CD14-positive monocyte (primary cell): ENCODE measurements at regions not wholly inside any gene's neighbourhood (a gene's known extent, or its start where the extent isn't known, plus 50 kb on each side); places are given as distances from the start of the nearest gene placed in this dataset.

Experiments used
- DNase-seq, 3 donors: peaks; one replicate each; pipeline ENCODE4 v3.0.0-alpha.2; 2011 to 2022
- H2AFZ ChIP-seq: 2 replicates; pipeline ENCODE4 v1.6.0; 2012; ENCODE audit warnings: mild to moderate bottlenecking, low read depth, low read length, inconsistent platforms; ENCODE audit not compliant: insufficient read depth, poor library complexity, severe bottlenecking
- H3K27ac ChIP-seq, 2 donors: 1 replicate in 1 of 2; 2 replicates in 1 of 2; pipeline ENCODE4 v1.5.1; 2012 to 2013; ENCODE audit warnings: low read length in 2 of 2, control low read depth in 1 of 2, inconsistent platforms in 1 of 2, low read depth in 1 of 2, mild to moderate bottlenecking in 1 of 2
- H3K27me3 ChIP-seq, 2 donors: one replicate each; pipeline versions ENCODE4 v1.6.0 to v1.6.1; 2011 to 2013; ENCODE audit warnings: low read length in 2 of 2; ENCODE audit not compliant: control insufficient read depth in 2 of 2, insufficient read depth in 2 of 2
- H3K36me3 ChIP-seq, 2 donors: replicated peaks in 1 of 2; 1 replicate in 1 of 2; 2 replicates in 1 of 2; pipeline versions ENCODE4 v1.5.1 to v1.6.1; 2012 to 2013; ENCODE audit warnings: low read length in 2 of 2, control low read depth in 1 of 2, inconsistent platforms in 1 of 2, mild to moderate bottlenecking in 1 of 2; ENCODE audit not compliant: insufficient read depth in 2 of 2, control insufficient read depth in 1 of 2
- H3K4me1 ChIP-seq, 2 donors: 1 replicate in 1 of 2; 2 replicates in 1 of 2; pipeline versions ENCODE4 v1.5.1 to v1.6.1; 2012 to 2013; ENCODE audit warnings: low read length in 2 of 2, control low read depth in 1 of 2, inconsistent platforms in 1 of 2, mild to moderate bottlenecking in 1 of 2, moderate library complexity in 1 of 2; ENCODE audit not compliant: insufficient read depth in 2 of 2, control insufficient read depth in 1 of 2
- H3K4me2 ChIP-seq: replicated peaks from 2 replicates; pipeline ENCODE3; 2012; ENCODE audit warnings: low read length, moderate library complexity, mild to moderate bottlenecking; ENCODE audit not compliant: poor library complexity, severe bottlenecking; ENCODE audit errors: extremely low read depth
- H3K4me3 ChIP-seq, 3 experiments: fragments of 200-600 bp in 1 of 3; sonication (generic) in 1 of 3; replicated peaks in 1 of 3; 1 replicate in 2 of 3; 2 replicates in 1 of 3; pipeline ENCODE4 v1.5.1; 2011 to 2013; ENCODE audit warnings: low read length in 3 of 3, mild to moderate bottlenecking in 3 of 3, control low read depth in 2 of 3, low read depth in 2 of 3, inconsistent platforms in 1 of 3, moderate library complexity in 1 of 3
- H3K79me2 ChIP-seq: 2 replicates; pipeline ENCODE4 v1.6.0; 2012; ENCODE audit warnings: mild to moderate bottlenecking, control low read depth, inconsistent platforms, low read length, moderate library complexity; ENCODE audit not compliant: insufficient read depth
- H3K9ac ChIP-seq: 2 replicates; pipeline ENCODE4 v1.6.0; 2017; ENCODE audit warnings: low read length, mild to moderate bottlenecking; ENCODE audit not compliant: insufficient read depth, poor library complexity, severe bottlenecking
- H3K9me3 ChIP-seq, 2 donors: replicated peaks in 1 of 2; 1 replicate in 1 of 2; 2 replicates in 1 of 2; pipeline versions ENCODE4 v1.5.1 to v1.6.1; 2012 to 2013; ENCODE audit warnings: low read length in 2 of 2, control low read depth in 1 of 2; ENCODE audit not compliant: control insufficient read depth in 1 of 2, insufficient read depth in 1 of 2
- H4K20me1 ChIP-seq: 2 replicates; pipeline ENCODE4 v1.6.0; 2012; ENCODE audit warnings: mild to moderate bottlenecking, low read length, control low read depth, moderate library complexity; ENCODE audit not compliant: insufficient read depth
- H3K27ac Mint-ChIP-seq, 7 donors: one replicate each; pipeline ENCODE4 v1.8.0; 2020; ENCODE audit warnings: mild to moderate bottlenecking in 7 of 7, mixed read lengths in 7 of 7, moderate library complexity in 6 of 7, inconsistent platforms in 2 of 7
- H3K27me3 Mint-ChIP-seq, 3 donors: one replicate each; pipeline ENCODE4 v1.8.0; 2021 to 2022; ENCODE audit warnings: low read depth in 3 of 3, mild to moderate bottlenecking in 3 of 3, mixed read lengths in 3 of 3, moderate library complexity in 3 of 3, inconsistent platforms in 1 of 3
- H3K36me3 Mint-ChIP-seq, 2 donors: one replicate each; pipeline ENCODE4 v1.8.0; 2020; ENCODE audit warnings: mixed read lengths in 2 of 2, inconsistent platforms in 1 of 2, mild to moderate bottlenecking in 1 of 2
- H3K4me1 Mint-ChIP-seq: one replicate; pipeline ENCODE4 v1.8.0; 2020; ENCODE audit warnings: mild to moderate bottlenecking, mixed read lengths
- H3K4me3 Mint-ChIP-seq, 2 donors: one replicate each; pipeline ENCODE4 v1.8.0; 2020; ENCODE audit warnings: mild to moderate bottlenecking in 2 of 2, mixed read lengths in 2 of 2, moderate library complexity in 1 of 2
- H3K9me3 Mint-ChIP-seq, 7 donors: one replicate each; pipeline ENCODE4 v1.8.0; 2020 to 2022; ENCODE audit warnings: mixed read lengths in 7 of 7, mild to moderate bottlenecking in 6 of 7, moderate library complexity in 6 of 7, inconsistent platforms in 2 of 7
- WGBS: methylation state at CpG from one replicate; pipeline ENCODE4 v1.1.5; 2013; ENCODE audit warnings: missing lambda C conversion rate; ENCODE audit not compliant: insufficient coverage; 5-methylcytosine and 5-hydroxymethylcytosine counted together
- intact Hi-C, 2 donors: fragments of 100-400 bp; cut with micrococcal nuclease; formaldehyde crosslinking; loops; one replicate each; pipeline versions ENCODE4 v1.15.0 to v1.15.1; 2023
- TF ChIP-seq, protein P1 (sequence below): fragments of 200-600 bp; IDR thresholded peaks from one replicate; pipeline ENCODE4 v1.8.0; 2022; ENCODE audit warnings: antibody characterized with exemption, mild to moderate bottlenecking

DNA sequence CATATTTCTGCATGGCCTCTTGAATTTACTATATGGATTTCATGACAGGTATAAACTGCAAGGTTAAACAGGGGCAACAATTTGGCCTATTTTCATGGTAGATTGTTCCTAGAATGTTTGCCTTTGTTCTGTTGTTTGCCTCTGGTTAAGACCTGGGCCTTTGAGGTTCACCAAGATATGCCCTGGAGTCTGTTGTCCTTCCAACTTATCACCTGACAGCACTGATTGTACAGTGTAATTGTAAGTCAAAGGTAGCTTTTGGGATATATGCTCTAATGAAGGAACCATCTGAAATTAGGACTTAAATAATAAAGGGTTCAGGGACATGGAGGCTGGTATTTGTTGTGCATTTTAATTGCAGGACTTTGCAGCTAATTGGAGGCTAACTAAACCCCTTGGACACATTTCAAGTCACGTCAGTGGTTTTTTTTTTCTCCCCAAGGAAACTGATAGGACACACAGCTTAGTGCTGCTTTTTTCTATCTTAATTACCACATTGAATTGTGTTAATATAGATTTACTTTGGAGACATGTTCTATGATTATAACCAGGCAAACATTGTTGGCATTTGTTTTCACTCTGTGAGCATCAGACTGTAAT, 771.2 kb upstream of the LINC00305 start:
- Mint-ChIP-seq H3K36me3 (no peaks in the 10 kb centered on the region), H3K4me3 (no peak overlapping the region), H3K27me3 (peaks cover 0 to 3% (median 0%) of the 10 kb centered on the region in 3 donors), H3K9me3 (peaks cover 0 to 7% (median 2%) of the 10 kb centered on the region in 7 donors), H3K27ac (no peak overlapping the region), H3K4me1 (no peaks in the 10 kb centered on the region)
- TF ChIP-seq, protein P1, sequence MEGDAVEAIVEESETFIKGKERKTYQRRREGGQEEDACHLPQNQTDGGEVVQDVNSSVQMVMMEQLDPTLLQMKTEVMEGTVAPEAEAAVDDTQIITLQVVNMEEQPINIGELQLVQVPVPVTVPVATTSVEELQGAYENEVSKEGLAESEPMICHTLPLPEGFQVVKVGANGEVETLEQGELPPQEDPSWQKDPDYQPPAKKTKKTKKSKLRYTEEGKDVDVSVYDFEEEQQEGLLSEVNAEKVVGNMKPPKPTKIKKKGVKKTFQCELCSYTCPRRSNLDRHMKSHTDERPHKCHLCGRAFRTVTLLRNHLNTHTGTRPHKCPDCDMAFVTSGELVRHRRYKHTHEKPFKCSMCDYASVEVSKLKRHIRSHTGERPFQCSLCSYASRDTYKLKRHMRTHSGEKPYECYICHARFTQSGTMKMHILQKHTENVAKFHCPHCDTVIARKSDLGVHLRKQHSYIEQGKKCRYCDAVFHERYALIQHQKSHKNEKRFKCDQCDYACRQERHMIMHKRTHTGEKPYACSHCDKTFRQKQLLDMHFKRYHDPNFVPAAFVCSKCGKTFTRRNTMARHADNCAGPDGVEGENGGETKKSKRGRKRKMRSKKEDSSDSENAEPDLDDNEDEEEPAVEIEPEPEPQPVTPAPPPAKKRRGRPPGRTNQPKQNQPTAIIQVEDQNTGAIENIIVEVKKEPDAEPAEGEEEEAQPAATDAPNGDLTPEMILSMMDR: no peak
- Histone ChIP-seq H3K79me2 (no peaks in the 10 kb centered on the region), H3K27me3 (no peaks in the 10 kb centered on the region), H3K4me3 (no peak overlapping the region), H3K4me2 (no peak overlapping the region), H3K9ac (no peak overlapping the region), H2AFZ (no peak overlapping the region), H3K27ac (no peak overlapping the region), H4K20me1 (no peaks in the 10 kb centered on the region), H3K4me1 (no peaks in the 10 kb centered on the region), H3K9me3 (no peaks in the 10 kb centered on the region), H3K36me3 (no peaks in the 10 kb centered on the region)
- DNase-seq: no peak
- no CpG with 5 or more reads among the region's 1 CpG for WGBS
- intact Hi-C loops: no loop called here

DNA sequence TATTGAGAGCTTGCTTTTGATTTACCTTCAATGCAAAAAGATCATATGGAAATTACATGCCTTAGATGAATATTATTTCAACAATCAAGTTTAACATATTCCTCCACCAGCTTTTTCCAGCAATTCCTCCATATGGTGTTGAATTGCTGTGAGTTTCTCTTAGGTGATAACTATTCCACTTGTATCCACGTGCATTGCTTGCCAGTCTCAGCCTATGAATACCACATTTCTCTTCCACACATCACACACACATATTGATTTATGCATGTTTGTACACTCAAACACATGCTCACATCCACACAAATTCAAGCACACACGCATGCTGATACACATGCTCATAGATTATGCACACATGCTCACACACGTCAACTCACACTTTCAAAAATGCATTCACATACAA, 770.0 kb upstream of the LINC00305 start:
- no peaks in the 10 kb centered on the region for H4K20me1 ChIP-seq
- TF ChIP-seq, protein P1: no peak
- no peak overlapping the region for H3K27ac Mint-ChIP-seq
- H3K9me3 ChIP-seq: no peaks in the 10 kb centered on the region
- no peak overlapping the region for H2AFZ ChIP-seq
- no peak overlapping the region for H3K27ac ChIP-seq
- no peak overlapping the region for H3K9ac ChIP-seq
- no peaks in the 10 kb centered on the region for H3K4me1 Mint-ChIP-seq
- intact Hi-C loops: no loop called here
- no peak overlapping the region for H3K4me3 ChIP-seq
- H3K4me2 ChIP-seq: no peak overlapping the region
- no peaks in the 10 kb centered on the region for H3K36me3 ChIP-seq
- H3K79me2 ChIP-seq: no peaks in the 10 kb centered on the region
- no peaks in the 10 kb centered on the region for H3K4me1 ChIP-seq
- 100% methylated on average over 1 of the region's 3 CpGs for WGBS
- peaks cover 0 to 3% (median 0%) of the 10 kb centered on the region in 3 donors for H3K27me3 Mint-ChIP-seq
- no peak overlapping the region for H3K4me3 Mint-ChIP-seq
- H3K27me3 ChIP-seq: no peaks in the 10 kb centered on the region
- H3K9me3 Mint-ChIP-seq: peaks cover 0 to 6% (median under 1%) of the 10 kb centered on the region in 7 donors
- DNase-seq: no peak
- no peaks in the 10 kb centered on the region for H3K36me3 Mint-ChIP-seq
